ENCODE measurements at regions not wholly inside any gene's neighbourhood (a gene's known extent, or its start where the extent isn't known, plus 50 kb on each side); places are given as distances from the start of the nearest gene placed in this dataset.

GRCh38 chr22:26994801-26995200 is 337.4 kb downstream of the MIAT start:
- TF ChIP-seq POLR2A (IDR thresholded peaks at IDR 0.05) (no peak), POLR2AphosphoS5 (IDR thresholded peaks at IDR 0.05) (no peak)
- TF ChIP-seq, protein P1, sequence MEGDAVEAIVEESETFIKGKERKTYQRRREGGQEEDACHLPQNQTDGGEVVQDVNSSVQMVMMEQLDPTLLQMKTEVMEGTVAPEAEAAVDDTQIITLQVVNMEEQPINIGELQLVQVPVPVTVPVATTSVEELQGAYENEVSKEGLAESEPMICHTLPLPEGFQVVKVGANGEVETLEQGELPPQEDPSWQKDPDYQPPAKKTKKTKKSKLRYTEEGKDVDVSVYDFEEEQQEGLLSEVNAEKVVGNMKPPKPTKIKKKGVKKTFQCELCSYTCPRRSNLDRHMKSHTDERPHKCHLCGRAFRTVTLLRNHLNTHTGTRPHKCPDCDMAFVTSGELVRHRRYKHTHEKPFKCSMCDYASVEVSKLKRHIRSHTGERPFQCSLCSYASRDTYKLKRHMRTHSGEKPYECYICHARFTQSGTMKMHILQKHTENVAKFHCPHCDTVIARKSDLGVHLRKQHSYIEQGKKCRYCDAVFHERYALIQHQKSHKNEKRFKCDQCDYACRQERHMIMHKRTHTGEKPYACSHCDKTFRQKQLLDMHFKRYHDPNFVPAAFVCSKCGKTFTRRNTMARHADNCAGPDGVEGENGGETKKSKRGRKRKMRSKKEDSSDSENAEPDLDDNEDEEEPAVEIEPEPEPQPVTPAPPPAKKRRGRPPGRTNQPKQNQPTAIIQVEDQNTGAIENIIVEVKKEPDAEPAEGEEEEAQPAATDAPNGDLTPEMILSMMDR (IDR thresholded peaks at IDR 0.05), result no peak

Measured in prostate gland (tissue), 2 donors.